K562 (cell line): ENCODE measurements at regions not wholly inside any gene's neighbourhood (a gene's known extent, or its start where the extent isn't known, plus 50 kb on each side); places are given as distances from the start of the nearest gene placed in this dataset.
"Not testable (repeated sequence)": the region's sequence is repeated elsewhere in the genome, so short reads cannot be mapped to it uniquely, and the experiment has no call there.

ENCODE experiments used
- CTCF ChIP-seq, 3 experiments: IDR thresholded peaks in 2 of 3; conservative IDR thresholded peaks in 1 of 3; 2 replicates each; pipeline ENCODE4 v1.5.1; 2011 to 2012; ENCODE audit warnings: low read length in 3 of 3, mild to moderate bottlenecking in 3 of 3, control low read depth in 2 of 3, improper control_type of control experiment in 1 of 3, inconsistent platforms in 1 of 3, low read depth in 1 of 3, mixed read lengths in 1 of 3, moderate library complexity in 1 of 3; ENCODE audit not compliant: insufficient read depth in 2 of 3
- MCM2 ChIP-seq: fragments of 450-650 bp; IDR thresholded peaks from 2 replicates; pipeline ENCODE4 v1.6.1; 2017; ENCODE audit warnings: low read depth, mild to moderate bottlenecking
- MTA3 ChIP-seq: fragments of 450-650 bp; formaldehyde crosslinking; IDR thresholded peaks from 2 replicates; pipeline ENCODE4 v1.6.1; 2017; ENCODE audit warnings: mild to moderate bottlenecking, borderline replicate concordance
- PURB ChIP-seq: sonication (generic); formaldehyde crosslinking; IDR thresholded peaks from 2 replicates; pipeline ENCODE4 v1.9.0; 2021; ENCODE audit warnings: low read depth, mild to moderate bottlenecking, missing genetic modification reagents
- RNF219 ChIP-seq: fragments of 250-450 bp; sonication (Bioruptor Pico); IDR thresholded peaks from 2 replicates; pipeline ENCODE4 v1.5.0; 2022; ENCODE audit warnings: mild to moderate bottlenecking
- TAF1 ChIP-seq: IDR thresholded peaks from 2 replicates; pipeline ENCODE4 v1.6.1; 2011; ENCODE audit warnings: mild to moderate bottlenecking, low read length, moderate library complexity; ENCODE audit not compliant: insufficient read depth, control insufficient read depth, severe bottlenecking; ENCODE audit errors: extremely low read depth
- TCF7L2 ChIP-seq: fragments of 150-350 bp; IDR thresholded peaks from 2 replicates; pipeline ENCODE4 v1.6.1; 2016; ENCODE audit warnings: low read depth, mild to moderate bottlenecking, low read length, moderate library complexity
- ZNF274 ChIP-seq: IDR thresholded peaks from 2 replicates; pipeline ENCODE4 v1.6.1; 2011; ENCODE audit warnings: low read depth, mild to moderate bottlenecking, low read length, moderate library complexity, borderline replicate concordance
- ZNF407 ChIP-seq: fragments of 450-650 bp; IDR thresholded peaks from 2 replicates; pipeline ENCODE4 v1.6.1; 2016; ENCODE audit warnings: low read depth
- ZNF41 ChIP-seq: fragments of 250-450 bp; sonication (Bioruptor Pico); conservative IDR thresholded peaks from 2 replicates; pipeline ENCODE4 v1.4.0; 2020; ENCODE audit warnings: mild to moderate bottlenecking
- ZNF780A ChIP-seq: fragments of 250-450 bp; sonication (Bioruptor Pico); IDR thresholded peaks from 2 replicates; pipeline ENCODE4 v1.5.0; 2021; ENCODE audit warnings: mild to moderate bottlenecking

- TF ChIP-seq CTCF (IDR thresholded peaks at IDR 0.05 in 2 of 3, conservative IDR thresholded peaks at IDR 0.05 in 1 of 3; ENCODE audit: insufficient read depth in 2 of 3, low read depth in 1 of 3, low read length in 3 of 3); RNF219 (CRISPR knock-in tag); PURB (CRISPR knock-in tag); MTA3; ZNF780A; TAF1; MCM2; TCF7L2; ZNF407; ZNF274; ZNF41 (CRISPR knock-in tag): not testable (repeated sequence)
Measured at GRCh38 chr2:87077124-87077446, 55.4 kb upstream of the PLGLB1 start.
